Mesenteric fat pad (tissue), 1 donor: ENCODE measurements at regions not wholly inside any gene's neighbourhood (a gene's known extent, or its start where the extent isn't known, plus 50 kb on each side); places are given as distances from the start of the nearest gene placed in this dataset.

Experiments used
- DNase-seq: peaks from one replicate; pipeline ENCODE4 v3.0.0-alpha.2; 2020; ENCODE audit warnings: low spot score
- donor health status: DM: yes; HTN: yes; CAD: no.

DNA sequence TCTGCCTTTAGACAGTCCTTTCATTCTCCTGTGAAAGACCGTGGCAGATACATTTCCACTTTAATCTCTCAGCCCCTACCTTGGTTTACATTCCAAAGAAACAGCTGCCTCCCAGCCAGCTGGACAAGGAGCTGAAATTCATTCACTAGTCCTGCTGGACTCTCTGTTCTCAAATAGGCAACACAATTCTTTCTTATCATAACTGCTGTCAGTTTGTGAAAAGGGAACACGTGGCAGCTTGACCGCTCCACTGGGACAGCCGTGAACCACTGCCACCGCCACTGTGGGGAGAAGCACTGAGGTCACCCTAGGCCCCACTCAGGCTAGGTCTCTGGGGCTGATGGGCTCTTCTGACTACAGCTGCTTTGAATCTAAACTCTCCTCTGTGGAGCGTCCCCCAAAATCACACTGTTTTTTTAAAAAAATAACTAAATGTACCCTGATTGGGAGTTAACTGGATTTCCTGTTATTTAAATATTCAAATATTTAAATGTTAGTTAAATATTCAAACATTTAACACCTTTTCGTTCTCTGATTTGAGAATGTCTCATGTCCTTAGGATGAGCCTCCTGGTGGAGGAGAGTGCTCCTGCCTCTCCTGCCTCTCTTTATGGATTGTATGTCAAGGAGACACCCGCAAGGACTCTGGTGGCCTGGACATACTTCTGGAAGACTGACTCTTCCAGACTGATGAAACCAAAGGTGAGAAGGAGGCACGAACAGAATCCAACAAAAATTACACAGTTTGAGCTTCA lies 120.1 kb downstream of the BOD1 start:
- no peak for DNase-seq

DNA sequence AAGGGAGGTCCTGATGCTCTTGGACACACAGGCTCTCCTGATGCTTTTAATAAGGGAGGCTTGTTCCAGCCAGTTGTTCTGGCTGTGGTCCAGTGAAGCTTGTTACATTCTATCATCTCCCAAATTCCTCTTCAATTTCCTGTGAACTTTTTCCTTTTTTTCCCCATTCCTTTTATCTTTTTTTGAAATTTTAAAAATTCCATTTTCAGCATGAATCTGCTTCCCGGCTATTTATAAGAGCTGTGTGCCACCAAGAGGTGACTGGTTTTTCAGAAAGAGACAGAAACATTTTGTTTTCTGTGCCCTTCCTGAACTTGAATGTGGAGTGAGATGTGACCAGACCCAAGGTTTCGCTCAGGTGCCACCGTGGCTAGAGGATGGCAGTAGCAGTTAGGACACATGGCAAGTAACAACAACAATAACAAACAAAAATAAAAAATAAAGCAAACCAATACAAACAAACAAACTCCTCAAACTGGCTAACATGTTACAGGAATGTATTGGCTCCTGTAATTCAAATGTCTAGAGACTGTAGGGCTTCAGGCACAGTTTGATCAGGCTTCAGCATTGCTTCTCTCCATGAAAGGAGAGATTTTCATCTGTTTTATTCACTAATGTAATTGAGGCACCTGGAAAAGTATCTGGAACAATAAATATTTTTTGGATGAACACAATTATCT lies 121.1 kb downstream of the BOD1 start:
- no peak for DNase-seq

GRCh38 chr5:173494446-173494845 lies 122.0 kb downstream of the BOD1 start:
- no peak for DNase-seq

DNA sequence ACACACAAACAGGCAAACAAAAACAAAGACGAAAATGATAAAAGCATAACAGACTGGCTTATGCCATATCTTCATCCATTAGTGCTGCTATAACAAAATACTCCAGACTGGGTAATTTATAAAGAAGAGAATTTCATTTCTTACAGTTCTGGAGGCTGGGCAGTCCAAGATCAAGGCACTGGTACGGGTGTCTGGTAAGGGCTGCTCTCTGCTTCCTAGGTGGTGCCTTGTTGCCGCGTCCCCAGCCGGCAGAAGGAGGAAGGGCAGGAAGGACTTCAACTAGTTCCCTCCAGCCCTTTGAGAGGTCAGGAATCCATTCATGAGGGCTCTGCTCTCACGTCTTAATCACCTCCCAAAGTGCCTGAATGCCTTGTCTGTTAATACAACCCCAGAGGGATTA lies 122.6 kb downstream of the BOD1 start:
- no peak for DNase-seq

GRCh38 chr5:173493040-173493439 lies 123.4 kb downstream of the BOD1 start:
- no peak for DNase-seq

DNA sequence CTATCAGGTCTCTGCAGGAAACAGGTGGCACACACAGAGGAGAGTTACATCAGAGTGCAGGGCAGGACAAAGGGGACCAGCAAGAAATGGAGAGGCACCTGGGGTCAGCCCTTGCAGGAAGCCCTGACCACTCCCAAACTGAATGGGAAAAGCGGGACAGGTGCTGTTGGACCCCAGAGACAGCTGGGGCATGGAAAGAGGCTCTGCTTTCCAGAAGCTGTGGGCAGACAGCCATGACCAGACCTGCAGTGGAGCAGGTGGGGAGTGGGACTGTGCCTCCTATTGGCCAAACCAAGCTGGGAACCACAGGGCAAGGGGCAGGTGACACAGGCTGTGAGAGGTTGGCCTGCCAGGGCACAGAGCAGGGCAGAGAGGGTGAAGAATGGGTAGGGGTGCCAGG lies 125.8 kb downstream of the BOD1 start:
- no peak for DNase-seq

GRCh38 chr5:173488144-173488543 lies 128.3 kb downstream of the BOD1 start:
- no peak for DNase-seq

GRCh38 chr5:173487300-173487699 lies 129.2 kb downstream of the BOD1 start:
- DNase-seq: no peak

GRCh38 chr5:173486355-173487225 lies 129.9 kb downstream of the BOD1 start:
- DNase-seq: peak; percentile 5

- DNase-seq: peak; percentile 14
These were observed 131.9 kb downstream of the BOD1 start for GRCh38 chr5:173484569-173484968.

DNA sequence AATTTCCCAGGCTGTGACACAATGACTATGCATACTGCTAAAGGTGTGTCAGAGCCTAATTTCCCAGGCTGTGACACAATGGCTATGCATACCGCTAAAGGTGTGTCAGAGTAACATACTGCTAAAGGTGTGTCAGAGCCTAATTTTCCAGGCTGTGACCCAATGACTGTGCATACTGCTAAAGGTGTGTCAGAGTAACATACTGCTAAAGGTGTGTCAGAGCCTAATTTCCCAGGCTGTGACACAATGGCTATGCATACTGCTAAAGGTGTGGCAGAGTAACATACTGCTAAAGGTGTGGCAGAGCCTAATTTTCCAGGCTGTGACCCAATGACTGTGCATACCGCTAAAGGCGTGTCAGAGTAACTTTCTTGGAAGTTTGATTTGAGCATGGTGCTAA lies 132.9 kb downstream of the BOD1 start:
- DNase-seq: peak; percentile 5

DNA sequence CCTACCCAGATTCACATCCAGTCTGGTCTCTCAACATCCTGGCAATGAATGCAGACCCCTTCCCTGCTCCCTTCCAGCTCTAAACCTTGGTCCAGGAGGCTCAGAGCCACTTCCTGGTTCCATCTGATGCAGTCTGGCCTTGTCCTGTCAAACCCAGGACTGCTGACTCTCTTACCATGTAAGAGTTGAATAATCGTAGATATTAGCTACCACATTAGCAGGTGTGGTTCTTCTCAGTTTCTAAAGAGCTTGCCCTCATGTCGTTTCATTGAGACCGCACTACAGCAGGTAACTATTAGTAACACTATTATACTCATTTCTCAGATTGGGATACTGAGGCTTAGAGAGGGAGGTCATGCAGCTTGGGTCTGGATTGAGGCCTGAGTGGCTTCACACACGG lies 133.3 kb downstream of the BOD1 start:
- no peak for DNase-seq

GRCh38 chr5:173481821-173482220 lies 134.6 kb downstream of the BOD1 start:
- DNase-seq: no peak

GRCh38 chr5:173480896-173481295 lies 135.6 kb downstream of the BOD1 start:
- no peak for DNase-seq

- DNase-seq: no peak
These were observed 136.7 kb downstream of the BOD1 start for GRCh38 chr5:173479711-173480110.

- DNase-seq: no peak
These were observed 139.0 kb downstream of the BOD1 start for GRCh38 chr5:173477345-173478040.

DNA sequence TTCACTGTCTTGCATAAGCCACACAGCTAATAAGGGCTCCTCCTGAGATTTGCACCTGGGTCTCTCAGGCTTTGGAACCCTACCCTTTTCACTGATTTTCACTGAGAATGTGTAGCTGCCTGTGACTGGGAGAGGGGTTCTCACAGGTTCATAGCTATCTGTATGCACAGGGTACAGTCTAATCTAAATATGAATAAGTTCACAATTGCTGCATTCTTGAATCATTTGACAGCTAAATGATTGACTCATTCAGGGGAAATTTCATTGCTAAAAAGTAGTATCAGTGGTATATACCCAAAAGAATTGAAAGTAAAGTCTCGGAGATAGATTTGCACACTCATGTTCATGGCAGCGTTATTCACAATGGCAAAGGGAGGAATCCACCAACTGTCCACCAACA lies 140.7 kb downstream of the BOD1 start:
- DNase-seq: no peak

GRCh38 chr5:173474881-173475287 lies 141.6 kb downstream of the BOD1 start:
- DNase-seq: no peak

DNA sequence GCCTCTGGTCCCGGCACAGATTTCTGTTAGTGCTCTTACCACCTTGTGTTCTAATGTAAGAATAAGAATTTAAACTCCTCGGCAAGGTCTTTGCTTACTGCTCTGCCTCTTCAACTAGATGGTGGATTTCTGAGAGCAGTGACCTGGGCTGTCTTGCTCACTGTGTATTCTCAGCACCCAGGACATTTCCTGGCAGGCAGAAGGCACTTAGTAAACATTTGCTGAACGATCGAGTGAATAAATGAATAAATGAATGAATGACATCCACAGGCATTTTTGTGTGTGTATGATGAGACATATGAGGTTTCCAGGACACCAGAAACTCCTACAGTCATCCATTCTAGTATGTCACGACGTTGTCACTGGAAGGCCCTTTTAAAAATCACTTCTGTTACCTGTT lies 143.2 kb downstream of the BOD1 start:
- DNase-seq: no peak

- no peak for DNase-seq
These were observed 143.6 kb downstream of the BOD1 start for GRCh38 chr5:173472784-173473278.

DNA sequence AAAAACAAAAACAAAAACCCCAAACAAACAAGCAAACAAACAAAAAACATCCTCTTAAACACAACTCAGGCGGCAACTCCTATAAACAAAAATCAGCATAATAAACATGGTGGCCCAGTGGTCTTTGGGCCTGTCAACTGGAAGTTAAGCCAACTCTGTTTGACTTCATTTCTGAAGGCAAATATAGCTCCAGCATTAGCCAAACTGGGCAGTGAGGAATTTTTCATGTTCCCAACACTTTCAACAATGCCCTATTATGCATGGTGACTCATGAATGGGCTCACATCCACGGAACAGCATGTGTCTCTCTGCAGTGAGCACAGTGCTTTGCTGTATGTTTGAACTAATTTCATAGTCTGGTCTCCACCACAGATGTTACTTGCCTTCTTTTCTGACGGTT lies 143.9 kb upstream of the STC2 start:
- no peak for DNase-seq
